GM12865 (cell line): ENCODE measurements at regions not wholly inside any gene's neighbourhood (a gene's known extent, or its start where the extent isn't known, plus 50 kb on each side); places are given as distances from the start of the nearest gene placed in this dataset.

Source experiments
- DNase-seq: peaks from one replicate; pipeline ENCODE4 v3.0.0; 2010; ENCODE audit warnings: low read depth
- H3K4me3 ChIP-seq: 2 replicates; pipeline ENCODE4 v1.5.1; 2011; ENCODE audit warnings: mild to moderate bottlenecking, low read depth, low read length, control low read depth
- CTCF ChIP-seq: IDR thresholded peaks from 2 replicates; pipeline ENCODE4 v1.5.1; 2011; ENCODE audit warnings: low read length, control low read depth, low read depth, inconsistent platforms; ENCODE audit not compliant: insufficient read depth; ENCODE audit errors: missing control alignments

- TF ChIP-seq CTCF, result no peak
- DNase-seq, result no peak
- no peak overlapping the region for H3K4me3 ChIP-seq
Measured at GRCh38 chr13:88623150-88623549, 952.0 kb downstream of the SLITRK5 start.

GRCh38 chr13:88627071-88627470 is 955.9 kb downstream of the SLITRK5 start:
- H3K4me3 ChIP-seq, result no peak overlapping the region
- TF ChIP-seq CTCF, result no peak
- no peak for DNase-seq

GRCh38 chr13:88628882-88629281 is 957.7 kb downstream of the SLITRK5 start:
- no peak for TF ChIP-seq CTCF
- H3K4me3 ChIP-seq, result no peak overlapping the region
- no peak for DNase-seq

- DNase-seq, result no peak
- no peak overlapping the region for H3K4me3 ChIP-seq
Measured at GRCh38 chr13:88637935-88638334, 966.8 kb downstream of the SLITRK5 start.

GRCh38 chr13:88643233-88643632 is 972.1 kb downstream of the SLITRK5 start:
- no peak overlapping the region for H3K4me3 ChIP-seq
- TF ChIP-seq CTCF, result no peak
- DNase-seq, result no peak

More at GRCh38 chr13:88637935-88638334, 966.8 kb downstream of the SLITRK5 start:
- TF ChIP-seq CTCF, result no peak

GRCh38 chr13:88648598-88649373 is 977.6 kb downstream of the SLITRK5 start:
- H3K4me3 ChIP-seq, result no peak overlapping the region
- peak; percentile 16 for DNase-seq
- no peak for TF ChIP-seq CTCF

- no peak for DNase-seq
- no peak overlapping the region for H3K4me3 ChIP-seq
- no peak for TF ChIP-seq CTCF
Measured at GRCh38 chr13:88649855-88650254, 978.7 kb downstream of the SLITRK5 start.
